Small intestine (tissue), 7 donors: ENCODE measurements at regions not wholly inside any gene's neighbourhood (a gene's known extent, or its start where the extent isn't known, plus 50 kb on each side); places are given as distances from the start of the nearest gene placed in this dataset.

Experiments
- DNase-seq, 2 donors: peaks; one replicate each; pipeline versions ENCODE4 v3.0.0 to v3.0.0-alpha.2; 2013
- FAIRE-seq: peaks from 2 replicates; lab custom pipeline; 2012; peaks lifted over from hg19 to GRCh38; lab: Jason Lieb, UNC
- H3K27ac ChIP-seq, 3 donors: one replicate each; pipeline ENCODE4 v1.5.1; 2013; ENCODE audit warnings: low read length in 2 of 3, mild to moderate bottlenecking in 2 of 3, control low read depth in 1 of 3, inconsistent platforms in 1 of 3, low read depth in 1 of 3, moderate library complexity in 1 of 3
- H3K27me3 ChIP-seq, 3 donors: one replicate each; pipeline ENCODE4 v1.6.1; 2013; ENCODE audit warnings: low read length in 3 of 3, inconsistent platforms in 1 of 3; ENCODE audit not compliant: control insufficient read depth in 3 of 3, insufficient read depth in 3 of 3
- H3K36me3 ChIP-seq, 3 donors: one replicate each; pipeline ENCODE4 v1.6.1; 2013; ENCODE audit warnings: low read length in 3 of 3, inconsistent platforms in 1 of 3, low read depth in 1 of 3, mild to moderate bottlenecking in 1 of 3, moderate library complexity in 1 of 3; ENCODE audit not compliant: control insufficient read depth in 3 of 3, insufficient read depth in 2 of 3
- H3K4me1 ChIP-seq, 3 donors: one replicate each; pipeline ENCODE4 v1.6.1; 2013; ENCODE audit warnings: low read length in 2 of 3, inconsistent platforms in 1 of 3, low read depth in 1 of 3, mild to moderate bottlenecking in 1 of 3, moderate library complexity in 1 of 3; ENCODE audit not compliant: control insufficient read depth in 3 of 3, insufficient read depth in 2 of 3
- H3K4me3 ChIP-seq, 3 donors: one replicate each; pipeline ENCODE4 v1.5.1; 2013; ENCODE audit warnings: low read length in 3 of 3, control low read depth in 1 of 3, inconsistent platforms in 1 of 3, low read depth in 1 of 3, mild to moderate bottlenecking in 1 of 3, moderate library complexity in 1 of 3
- H3K9me3 ChIP-seq, 2 donors: one replicate each; pipeline ENCODE4 v1.6.1; 2013; ENCODE audit warnings: low read depth in 1 of 2, low read length in 1 of 2; ENCODE audit not compliant: control insufficient read depth in 2 of 2, insufficient read depth in 1 of 2
- WGBS, 3 donors: extraction: QIAGEN DNeasy Blood & Tissue Kit; methylation state at CpG; one replicate each; pipeline ENCODE4 v1.1.7; 2013; 5-methylcytosine and 5-hydroxymethylcytosine counted together
- donor health status: healthy with polysubstance abuse.
- donor health status: control.
- donor health status: control.
- donor health status: Bipolar disorder and iron deficiency.
- donor health status: healthy.

- H3K9me3 ChIP-seq, result no peaks in the 10 kb centered on the region
- no peaks in the 10 kb centered on the region for H3K36me3 ChIP-seq
- WGBS, 3 donors, result 83 to 87% (median 86%) methylated on average over 2 of the region's 2 CpGs
- no peak overlapping the region for H3K27ac ChIP-seq
- FAIRE-seq (no peak), DNase-seq (no peak)
- H3K27me3 ChIP-seq, result no peaks in the 10 kb centered on the region
- no peaks in the 10 kb centered on the region for H3K4me1 ChIP-seq
- H3K4me3 ChIP-seq, result no peak overlapping the region
Measured at GRCh38 chr2:3079466-3079865, 298.2 kb downstream of the EIPR1 start.

GRCh38 chr2:3078684-3079083, 298.9 kb downstream of the EIPR1 start:
- Histone ChIP-seq H3K27ac (no peak overlapping the region), H3K27me3 (no peaks in the 10 kb centered on the region), H3K9me3 (no peaks in the 10 kb centered on the region), H3K4me1 (no peaks in the 10 kb centered on the region), H3K36me3 (no peaks in the 10 kb centered on the region), H3K4me3 (no peak overlapping the region)
- DNase-seq (no peak), FAIRE-seq (no peak)
- 93 to 97% (median 95%) methylated on average over 4 of the region's 4 CpGs for WGBS, 3 donors

- no peak for FAIRE-seq
- Histone ChIP-seq H3K9me3 (no peaks in the 10 kb centered on the region), H3K4me1 (no peaks in the 10 kb centered on the region), H3K27ac (no peak overlapping the region), H3K36me3 (no peaks in the 10 kb centered on the region), H3K4me3 (no peak overlapping the region), H3K27me3 (no peaks in the 10 kb centered on the region)
- 76 to 84% (median 83%) methylated on average over 21 of the region's 21 CpGs for WGBS, 3 donors
- DNase-seq, result no peak
Measured at GRCh38 chr2:3076848-3077642, 300.6 kb downstream of the EIPR1 start.

GRCh38 chr2:3075991-3076340, 301.7 kb downstream of the EIPR1 start:
- Histone ChIP-seq H3K4me1 (no peaks in the 10 kb centered on the region), H3K9me3 (no peaks in the 10 kb centered on the region), H3K27me3 (no peaks in the 10 kb centered on the region), H3K27ac (no peak overlapping the region), H3K4me3 (no peak overlapping the region), H3K36me3 (no peaks in the 10 kb centered on the region)
- no peak for FAIRE-seq
- WGBS, 3 donors, result 85 to 91% (median 90%) methylated on average over 4 of the region's 4 CpGs
- no peak for DNase-seq

- H3K4me1 ChIP-seq, result no peaks in the 10 kb centered on the region
- H3K9me3 ChIP-seq, result peaks cover 0 to 2% of the 10 kb centered on the region in 2 donors
- no peak overlapping the region for H3K27ac ChIP-seq
- DNase-seq (no peak), FAIRE-seq (no peak)
- no peaks in the 10 kb centered on the region for H3K27me3 ChIP-seq
- WGBS, 3 donors, result 78 to 82% (median 80%) methylated on average over 11 of the region's 11 CpGs
- no peaks in the 10 kb centered on the region for H3K36me3 ChIP-seq
- no peak overlapping the region for H3K4me3 ChIP-seq
Measured at GRCh38 chr2:3075316-3075990, 302.2 kb downstream of the EIPR1 start.

GRCh38 chr2:3073704-3074103, 303.9 kb downstream of the EIPR1 start:
- H3K4me3 ChIP-seq, result no peak overlapping the region
- WGBS, 3 donors, result 80 to 85% (median 82%) methylated on average over 14 of the region's 14 CpGs
- H3K27ac ChIP-seq, result no peak overlapping the region
- no peaks in the 10 kb centered on the region for H3K27me3 ChIP-seq
- no peak for FAIRE-seq
- H3K4me1 ChIP-seq, result no peaks in the 10 kb centered on the region
- H3K36me3 ChIP-seq, result no peaks in the 10 kb centered on the region
- DNase-seq, result no peak
- peaks cover 0 to 2% of the 10 kb centered on the region in 2 donors for H3K9me3 ChIP-seq

- 71 to 81% (median 74%) methylated on average over 13 of the region's 13 CpGs for WGBS, 3 donors
- peaks cover 0 to 2% of the 10 kb centered on the region in 2 donors for H3K9me3 ChIP-seq
Measured at GRCh38 chr2:3073041-3073595, 304.5 kb downstream of the EIPR1 start.

GRCh38 chr2:3071685-3072263, 305.8 kb downstream of the EIPR1 start:
- Histone ChIP-seq H3K4me1 (no peaks in the 10 kb centered on the region), H3K36me3 (no peaks in the 10 kb centered on the region), H3K4me3 (no peak overlapping the region), H3K27ac (no peak overlapping the region), H3K27me3 (no peaks in the 10 kb centered on the region), H3K9me3 (peaks cover 0 to 2% of the 10 kb centered on the region in 2 donors)
- FAIRE-seq (no peak), DNase-seq (no peak)
- 83 to 90% (median 86%) methylated on average over 10 of the region's 10 CpGs for WGBS, 3 donors

More at GRCh38 chr2:3073041-3073595, 304.5 kb downstream of the EIPR1 start:
- Histone ChIP-seq H3K36me3 (no peaks in the 10 kb centered on the region), H3K4me3 (no peak overlapping the region), H3K27me3 (no peaks in the 10 kb centered on the region), H3K27ac (no peak overlapping the region), H3K4me1 (no peaks in the 10 kb centered on the region)
- no peak for FAIRE-seq
- no peak for DNase-seq
